Natural killer cell (primary cell): ENCODE measurements at regions not wholly inside any gene's neighbourhood (a gene's known extent, or its start where the extent isn't known, plus 50 kb on each side); places are given as distances from the start of the nearest gene placed in this dataset.

Source experiments
- ATAC-seq, 3 donors: fragments of 150-1000 bp in 2 of 3; fragments of 200-7000 bp in 1 of 3; cut with Tn5 transposase; 1 replicate in 1 of 3; 2 replicates in 2 of 3; pipeline ENCODE4 v1.10.0; 2021; ENCODE audit warnings: mild to moderate bottlenecking in 2 of 3, moderate library complexity in 2 of 3
- DNase-seq, 2 donors: peaks; one replicate each; pipeline versions ENCODE4 v3.0.0 to v3.0.0-alpha.2; 2013 to 2021; ENCODE audit warnings: mixed read lengths in 1 of 2
- H3K27ac ChIP-seq: one replicate; pipeline ENCODE4 v1.5.1; 2013; ENCODE audit warnings: mild to moderate bottlenecking, low read length
- H3K27me3 ChIP-seq: one replicate; pipeline ENCODE4 v1.6.1; 2013; ENCODE audit warnings: low read length; ENCODE audit not compliant: control insufficient read depth, insufficient read depth
- H3K36me3 ChIP-seq: one replicate; pipeline ENCODE4 v1.6.1; 2013; ENCODE audit warnings: low read length; ENCODE audit not compliant: control insufficient read depth, insufficient read depth
- H3K4me1 ChIP-seq: one replicate; pipeline ENCODE4 v1.6.1; 2013; ENCODE audit warnings: low read length; ENCODE audit not compliant: control insufficient read depth, insufficient read depth
- H3K4me3 ChIP-seq: one replicate; pipeline ENCODE4 v1.5.1; 2013; ENCODE audit warnings: low read length
- H3K9me3 ChIP-seq: one replicate; pipeline ENCODE4 v1.6.1; 2013; ENCODE audit warnings: low read length; ENCODE audit not compliant: control insufficient read depth, insufficient read depth
- H3K27ac Mint-ChIP-seq, 2 donors: one replicate each; pipeline ENCODE4 v1.8.0; 2022; ENCODE audit warnings: mild to moderate bottlenecking in 2 of 2, mixed read lengths in 2 of 2, moderate library complexity in 1 of 2
- H3K27me3 Mint-ChIP-seq, 2 donors: one replicate each; pipeline ENCODE4 v1.8.0; 2022; ENCODE audit warnings: low read depth in 2 of 2, mixed read lengths in 2 of 2
- H3K36me3 Mint-ChIP-seq: one replicate; pipeline ENCODE4 v1.8.0; 2022; ENCODE audit warnings: mixed read lengths
- H3K4me1 Mint-ChIP-seq, 2 donors: one replicate each; pipeline ENCODE4 v1.8.0; 2022; ENCODE audit warnings: mixed read lengths in 2 of 2
- H3K4me3 Mint-ChIP-seq: one replicate; pipeline ENCODE4 v1.8.0; 2022; ENCODE audit warnings: mild to moderate bottlenecking, moderate library complexity, mixed read lengths
- H3K9me3 Mint-ChIP-seq, 2 donors: one replicate each; pipeline ENCODE4 v1.8.0; 2022; ENCODE audit warnings: mixed read lengths in 2 of 2
- CTCF ChIP-seq: fragments of 200-600 bp; IDR thresholded peaks from one replicate; pipeline ENCODE4 v1.8.0; 2022; ENCODE audit warnings: antibody characterized with exemption
- WGBS: methylation state at CpG from one replicate; pipeline ENCODE4 v1.1.7; 2013; ENCODE audit warnings: missing lambda C conversion rate; ENCODE audit not compliant: insufficient coverage; 5-methylcytosine and 5-hydroxymethylcytosine counted together
- intact Hi-C: fragments of 100-400 bp; cut with micrococcal nuclease; formaldehyde crosslinking; loops from one replicate; pipeline ENCODE4 v1.14.2; 2022

- intact Hi-C loops: no loop called here
- H3K27me3 ChIP-seq: no peaks in the 10 kb centered on the region
- Mint-ChIP-seq H3K4me3 (no peak overlapping the region), H3K4me1 (peaks cover 12 to 15% of the 10 kb centered on the region in 2 donors), H3K36me3 (no peaks in the 10 kb centered on the region), H3K27ac (no peak overlapping the region), H3K9me3 (no peaks in the 10 kb centered on the region), H3K27me3 (no peaks in the 10 kb centered on the region)
- no peaks in the 10 kb centered on the region for H3K9me3 ChIP-seq
- no peak for TF ChIP-seq CTCF
- peaks cover 13% of the 10 kb centered on the region for H3K4me1 ChIP-seq
- ATAC-seq (no peak), DNase-seq (no peak)
- 93% methylated on average over 5 of the region's 6 CpGs for WGBS
- H3K27ac ChIP-seq: no peak overlapping the region
- H3K36me3 ChIP-seq: no peaks in the 10 kb centered on the region
- H3K4me3 ChIP-seq: no peak overlapping the region
Measured at GRCh38 chrX:40936827-40937226, 148.4 kb upstream of the USP9X start.

GRCh38 chrX:40938423-40938822 lies 146.8 kb upstream of the USP9X start:
- H3K27ac ChIP-seq: no peak overlapping the region
- TF ChIP-seq CTCF: no peak
- no peaks in the 10 kb centered on the region for H3K9me3 ChIP-seq
- Mint-ChIP-seq H3K4me1 (peaks cover 5 to 6% of the 10 kb centered on the region in 2 donors), H3K27ac (no peak overlapping the region), H3K4me3 (no peak overlapping the region), H3K27me3 (no peaks in the 10 kb centered on the region), H3K36me3 (no peaks in the 10 kb centered on the region), H3K9me3 (no peaks in the 10 kb centered on the region)
- DNase-seq (no peak), ATAC-seq (no peak)
- 91% methylated on average over 4 of the region's 5 CpGs for WGBS
- intact Hi-C loops: no loop called here
- no peaks in the 10 kb centered on the region for H3K27me3 ChIP-seq
- no peak overlapping the region for H3K4me3 ChIP-seq
- H3K36me3 ChIP-seq: no peaks in the 10 kb centered on the region
- H3K4me1 ChIP-seq: peaks cover 5% of the 10 kb centered on the region

- Mint-ChIP-seq H3K27me3 (peaks cover 0 to 7% of the 10 kb centered on the region in 2 donors), H3K9me3 (no peaks in the 10 kb centered on the region), H3K4me3 (no peak overlapping the region), H3K4me1 (no peaks in the 10 kb centered on the region), H3K27ac (no peak overlapping the region), H3K36me3 (no peaks in the 10 kb centered on the region)
- whole genome bisulfite sequencing: no CpG with 5 or more reads among the region's 1 CpG
- no peaks in the 10 kb centered on the region for H3K9me3 ChIP-seq
- H3K4me3 ChIP-seq: no peak overlapping the region
- intact Hi-C loops: no loop called here
- H3K27ac ChIP-seq: no peak overlapping the region
- no peak for TF ChIP-seq CTCF
- no peaks in the 10 kb centered on the region for H3K27me3 ChIP-seq
- no peaks in the 10 kb centered on the region for H3K36me3 ChIP-seq
- no peak for DNase-seq
- ATAC-seq: no peak
- H3K4me1 ChIP-seq: no peaks in the 10 kb centered on the region
Measured at GRCh38 chrX:40943093-40943641, 142.1 kb upstream of the USP9X start.

- Mint-ChIP-seq H3K9me3 (no peaks in the 10 kb centered on the region), H3K27me3 (peaks cover 0 to 7% of the 10 kb centered on the region in 2 donors), H3K36me3 (no peaks in the 10 kb centered on the region), H3K4me3 (no peak overlapping the region), H3K27ac (no peak overlapping the region), H3K4me1 (no peaks in the 10 kb centered on the region)
- TF ChIP-seq CTCF: no peak
- Histone ChIP-seq H3K36me3 (no peaks in the 10 kb centered on the region), H3K27me3 (no peaks in the 10 kb centered on the region), H3K9me3 (no peaks in the 10 kb centered on the region), H3K4me3 (no peak overlapping the region), H3K4me1 (no peaks in the 10 kb centered on the region), H3K27ac (no peak overlapping the region)
- intact Hi-C loops: no loop called here
- no peak for ATAC-seq
- no peak for DNase-seq
- 26% methylated on average over 4 of the region's 5 CpGs for WGBS
Measured at GRCh38 chrX:40945361-40945713, 139.9 kb upstream of the USP9X start.
